ENCODE measurements at regions not wholly inside any gene's neighbourhood (a gene's known extent, or its start where the extent isn't known, plus 50 kb on each side); places are given as distances from the start of the nearest gene placed in this dataset.
"Not testable (repeated sequence)": the region's sequence is repeated elsewhere in the genome, so short reads cannot be mapped to it uniquely, and the experiment has no call there.

GRCh38 chr15:66884661-66885237 lies 180.7 kb upstream of the SMAD3 start:
- no peak for DNase-seq

DNA sequence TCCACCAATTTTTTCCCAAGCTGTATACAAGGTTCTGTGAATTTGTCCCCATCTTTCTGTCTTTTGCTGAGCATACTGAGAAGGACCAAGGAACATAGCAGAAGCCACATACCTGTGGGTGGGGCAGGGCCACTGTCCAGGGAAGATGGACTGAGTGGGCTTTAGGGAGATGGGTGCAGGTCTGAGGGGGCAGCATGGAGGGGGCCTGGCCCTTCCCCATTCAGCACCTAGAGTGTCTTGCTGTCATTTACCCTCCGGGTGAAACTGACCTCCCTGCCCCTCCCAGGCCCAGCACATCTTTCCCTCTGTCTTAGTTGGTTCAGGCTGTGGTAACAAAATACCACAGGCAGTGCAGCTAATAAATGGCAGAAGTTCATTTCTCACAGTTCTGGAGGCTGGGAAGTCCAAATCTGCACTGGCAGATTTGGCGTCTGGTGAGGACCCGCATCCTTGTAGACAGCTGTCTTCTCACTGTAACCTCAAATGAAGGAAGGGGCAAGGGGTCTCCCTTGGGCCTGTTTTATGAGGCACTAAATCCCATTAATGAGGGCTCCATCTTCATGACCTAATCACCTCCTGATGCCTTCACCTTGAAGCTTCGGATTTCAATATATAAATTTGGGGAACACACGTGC lies 180.0 kb upstream of the SMAD3 start:
- DNase-seq: no peak

GRCh38 chr15:66886241-66886675 lies 179.1 kb upstream of the SMAD3 start:
- DNase-seq: no peak

GRCh38 chr15:66886686-66887273 lies 178.6 kb upstream of the SMAD3 start:
- no peak for DNase-seq

GRCh38 chr15:66889298-66889697 lies 176.1 kb upstream of the SMAD3 start:
- not testable (repeated sequence) for DNase-seq

- DNase-seq: no peak
Measured at GRCh38 chr15:66891776-66892175, 173.6 kb upstream of the SMAD3 start.

- DNase-seq: no peak
Measured at GRCh38 chr15:66893294-66893693, 172.1 kb upstream of the SMAD3 start.

GRCh38 chr15:66894363-66894762 lies 171.0 kb upstream of the SMAD3 start:
- no peak for DNase-seq

- DNase-seq: no peak
Measured at GRCh38 chr15:66894986-66895780, 170.2 kb upstream of the SMAD3 start.

- no peak for DNase-seq
Measured at GRCh38 chr15:66895794-66896453, 169.5 kb upstream of the SMAD3 start.

DNA sequence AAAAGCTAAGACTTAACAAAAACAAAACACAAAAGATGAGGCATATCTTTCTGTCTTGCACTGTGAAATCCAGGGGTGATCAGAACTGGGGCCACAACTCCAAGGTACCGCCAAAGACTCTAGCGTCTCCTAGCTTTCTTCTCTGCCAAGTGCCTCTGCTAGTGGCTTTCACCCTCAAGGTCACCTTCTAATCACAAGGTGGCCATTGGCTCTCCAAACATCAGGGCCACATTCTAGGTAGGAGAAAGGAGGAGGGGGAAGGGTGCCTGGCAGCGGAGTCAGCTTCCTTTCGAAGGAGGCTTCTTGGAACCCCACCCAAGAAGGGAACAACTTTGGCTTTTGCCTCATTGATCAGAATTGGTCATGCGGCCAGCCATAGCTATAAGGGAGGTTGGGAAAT lies 168.8 kb upstream of the SMAD3 start:
- no peak for DNase-seq

- no peak for DNase-seq
Measured at GRCh38 chr15:66897416-66897815, 168.0 kb upstream of the SMAD3 start.

- DNase-seq: no peak
Measured at GRCh38 chr15:66897971-66898370, 167.4 kb upstream of the SMAD3 start.

DNA sequence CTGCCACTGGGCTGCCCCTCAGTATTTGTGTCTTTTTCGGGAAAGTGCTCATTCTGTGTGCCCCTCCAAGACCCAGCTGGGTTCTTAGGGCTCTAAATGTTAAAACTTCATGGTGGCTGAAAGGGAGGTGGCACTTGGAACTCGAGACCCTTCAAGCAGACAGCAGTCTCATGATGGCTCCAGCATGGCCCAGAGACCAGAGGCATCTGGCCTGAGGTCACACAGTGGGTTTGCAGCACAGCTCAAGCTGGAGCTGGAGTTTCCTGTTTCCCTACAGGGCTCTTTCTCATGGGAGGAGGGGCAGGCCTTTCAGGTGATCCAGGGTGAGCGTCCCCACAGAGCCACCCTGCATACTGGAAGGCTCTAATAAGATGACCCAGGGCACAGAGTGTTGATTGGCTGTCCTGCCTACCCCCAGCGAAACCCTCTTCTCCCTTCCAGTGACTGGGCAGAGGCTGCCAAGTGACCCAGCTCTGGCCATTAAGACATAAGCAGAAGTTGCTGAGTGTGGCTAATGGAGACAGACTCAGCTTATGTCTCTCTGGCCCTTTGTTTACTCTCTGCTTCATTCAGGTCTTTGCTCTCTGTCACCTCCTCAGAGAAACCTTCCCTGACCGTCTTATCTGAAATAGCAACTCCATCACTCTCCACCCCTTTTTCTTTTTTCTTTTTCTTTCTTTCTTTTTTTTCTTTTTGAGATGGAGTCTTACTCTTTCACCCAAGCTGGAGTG lies 166.6 kb upstream of the SMAD3 start:
- DNase-seq: no peak

GRCh38 chr15:66899555-66900350 lies 165.6 kb upstream of the SMAD3 start:
- no peak for DNase-seq

- no peak for DNase-seq
Measured at GRCh38 chr15:66900586-66901310, 164.7 kb upstream of the SMAD3 start.

GRCh38 chr15:66901336-66902100 lies 163.9 kb upstream of the SMAD3 start:
- no peak for DNase-seq

DNA sequence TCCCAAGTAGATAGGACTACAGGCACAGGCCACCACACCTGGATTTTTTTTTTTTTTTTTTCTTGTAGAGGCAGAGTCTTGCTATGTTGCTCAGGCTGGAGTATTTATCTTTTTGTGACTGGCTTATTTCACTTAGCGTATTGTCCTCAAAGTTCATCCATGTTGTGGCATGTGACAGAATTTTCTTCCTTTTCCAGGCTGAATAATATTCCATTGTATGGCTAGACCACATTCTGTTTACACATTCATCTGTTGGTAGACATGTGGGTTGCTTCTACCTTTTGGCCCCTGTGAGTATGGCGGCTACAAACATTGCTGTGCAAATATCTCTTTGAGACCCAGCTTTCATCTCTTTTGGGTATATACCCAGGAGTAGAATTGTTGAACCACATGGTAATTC lies 160.2 kb upstream of the SMAD3 start:
- DNase-seq: no peak

GRCh38 chr15:66905954-66906353 lies 159.4 kb upstream of the SMAD3 start:
- no peak for DNase-seq
